Medulla oblongata (tissue), 1 donor: ENCODE measurements at regions not wholly inside any gene's neighbourhood (a gene's known extent, or its start where the extent isn't known, plus 50 kb on each side); places are given as distances from the start of the nearest gene placed in this dataset.

Experiments used
- DNase-seq: peaks from one replicate; pipeline ENCODE4 v3.0.0-alpha.2; 2015; ENCODE audit errors: extremely low spot score

DNA sequence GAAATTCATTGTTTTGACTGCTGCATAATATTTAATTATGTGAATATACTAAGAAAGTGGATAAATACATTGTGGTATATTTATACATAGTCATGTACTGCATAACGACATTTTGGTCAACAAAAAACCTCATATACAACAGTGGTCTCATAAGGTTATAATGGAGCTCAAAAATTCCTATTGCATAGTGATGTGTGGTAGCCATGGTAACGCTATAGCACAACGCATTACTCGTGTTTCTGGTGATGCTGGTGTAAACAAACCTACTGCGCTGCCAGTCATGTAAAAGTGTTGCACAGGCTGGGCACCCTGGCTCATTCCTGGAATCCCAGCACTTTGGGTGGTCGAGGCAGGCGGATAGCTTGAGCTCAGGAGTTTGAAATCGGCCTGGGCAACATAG lies 52.6 kb upstream of the NHLH2 start:
- DNase-seq = no peak

DNA sequence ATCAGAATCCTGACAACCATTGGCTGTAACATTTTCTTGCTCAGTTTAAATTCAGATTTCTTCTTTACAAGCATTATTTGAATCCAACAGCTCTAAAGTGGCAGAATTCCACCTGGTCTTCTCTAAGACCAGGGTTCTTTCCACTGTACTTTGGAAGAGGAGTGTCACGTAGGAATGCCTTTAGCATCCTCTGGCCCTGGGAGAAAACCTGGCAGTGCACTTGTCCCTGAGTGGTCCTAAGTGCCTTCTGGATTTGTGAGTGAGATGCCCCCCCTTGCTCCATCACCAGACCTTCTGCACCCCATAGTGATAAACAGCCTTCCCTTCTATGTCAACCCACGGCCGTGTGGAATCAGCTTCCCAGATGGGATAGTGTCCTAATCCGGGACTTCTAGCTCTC lies 57.1 kb upstream of the NHLH2 start:
- DNase-seq = no peak

DNA sequence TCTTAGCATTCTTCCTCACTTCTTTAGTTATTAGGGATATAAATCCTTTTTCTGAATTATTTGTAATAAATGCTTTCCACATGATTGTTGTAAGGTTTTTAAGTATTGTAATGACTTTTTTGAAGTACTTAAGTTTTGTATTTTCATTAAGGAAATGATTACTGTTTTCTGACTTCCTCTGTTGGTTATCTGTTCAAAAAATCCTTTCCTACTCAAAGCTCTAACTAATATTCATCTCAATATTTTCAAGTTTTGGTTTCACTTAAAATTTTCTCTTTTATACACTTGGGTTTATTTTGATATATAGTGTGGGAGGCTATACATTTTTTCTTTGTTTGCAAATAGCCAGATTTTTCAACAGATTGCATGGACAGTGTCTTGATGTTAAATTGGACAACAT lies 59.9 kb upstream of the NHLH2 start:
- no peak for DNase-seq

DNA sequence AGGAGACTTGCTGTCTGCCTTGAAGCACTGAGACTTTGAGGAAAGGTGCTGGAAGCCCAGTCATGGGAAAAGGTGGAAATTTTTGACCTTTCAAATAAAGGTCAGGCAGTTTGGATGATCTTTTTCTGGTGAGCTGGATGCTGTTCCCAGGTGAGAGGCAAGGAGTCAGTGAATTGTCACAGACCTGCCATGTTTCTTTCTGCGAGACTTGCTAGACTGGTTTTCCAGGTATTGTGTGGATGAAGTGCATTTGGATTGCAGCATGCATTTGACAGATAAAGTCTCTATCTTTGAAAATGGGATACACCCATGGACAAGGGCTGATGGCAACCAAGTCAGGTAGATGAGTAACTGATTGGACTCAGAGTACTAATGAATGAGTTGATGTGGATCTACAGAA lies 65.7 kb upstream of the NHLH2 start:
- no peak for DNase-seq

DNA sequence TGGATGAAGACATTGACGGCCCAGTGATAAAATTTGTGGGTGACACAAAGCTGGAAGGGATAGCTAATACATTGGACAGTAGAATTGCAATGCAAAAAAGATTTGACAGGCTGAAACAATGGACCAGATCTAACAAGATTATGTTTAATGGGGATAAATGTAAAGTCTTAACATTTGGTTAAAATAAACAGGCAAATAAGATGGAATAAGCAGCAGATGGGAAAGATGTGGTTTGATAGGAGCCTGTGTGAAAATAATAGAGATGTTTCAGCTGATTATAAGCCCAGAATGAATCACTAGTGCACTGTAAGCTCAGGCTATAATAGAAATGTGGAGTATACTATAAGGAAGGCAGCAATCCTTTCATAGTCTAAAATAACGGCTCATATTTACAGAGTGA lies 66.2 kb upstream of the NHLH2 start:
- no peak for DNase-seq

DNA sequence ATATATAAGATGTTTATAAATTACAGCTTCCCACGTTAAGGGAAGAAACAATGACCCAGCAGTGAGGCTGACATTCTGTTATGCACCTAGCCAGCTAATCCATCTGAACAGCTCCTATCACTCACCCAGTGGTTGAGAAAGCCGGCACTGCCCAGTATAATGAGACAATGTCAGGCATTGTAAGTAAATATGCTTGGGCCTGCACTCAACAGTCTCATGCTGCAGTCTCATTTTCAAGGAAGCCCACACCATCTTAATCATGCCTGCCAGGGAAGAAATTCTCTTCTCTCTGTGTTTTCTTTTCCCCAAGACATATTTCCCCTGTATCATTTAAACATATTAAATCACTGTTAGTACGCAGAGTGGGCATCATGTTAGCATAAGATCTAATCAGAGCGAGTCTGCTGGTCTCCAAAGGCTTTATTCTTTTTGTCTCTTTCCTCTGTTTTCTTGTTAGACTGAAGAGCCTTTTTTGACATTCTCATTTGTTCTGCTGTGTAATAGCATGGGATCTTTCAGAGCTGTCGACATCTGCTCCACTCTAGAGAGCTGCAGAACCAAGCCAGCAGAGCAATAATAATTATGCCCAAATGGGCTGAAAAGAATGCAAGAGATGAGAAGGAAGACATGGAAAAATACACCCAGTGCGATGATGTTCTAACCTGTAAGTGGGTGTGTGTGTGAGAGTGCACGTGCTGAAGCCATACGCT lies 67.6 kb upstream of the SLC22A15 start:
- peak; percentile 75 for DNase-seq

DNA sequence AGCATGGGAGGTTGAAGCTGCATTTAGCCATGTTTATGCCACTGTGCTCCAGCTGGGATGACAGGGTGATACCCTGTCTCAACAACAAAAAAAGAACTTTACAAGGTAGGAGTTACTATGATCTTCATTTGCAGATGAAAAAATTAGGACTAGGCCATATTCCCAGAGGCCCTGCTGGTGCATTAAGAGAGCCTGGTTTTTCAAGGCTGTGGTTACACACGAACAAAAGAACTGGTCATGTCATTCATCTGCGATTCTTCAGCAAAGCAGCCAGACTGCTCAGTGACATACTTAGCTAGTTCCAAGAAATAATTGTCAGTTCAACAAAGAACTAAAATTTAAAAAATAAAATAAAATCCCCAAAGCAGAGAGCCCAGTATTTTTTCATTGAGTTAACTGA lies 66.1 kb upstream of the SLC22A15 start:
- no peak for DNase-seq

DNA sequence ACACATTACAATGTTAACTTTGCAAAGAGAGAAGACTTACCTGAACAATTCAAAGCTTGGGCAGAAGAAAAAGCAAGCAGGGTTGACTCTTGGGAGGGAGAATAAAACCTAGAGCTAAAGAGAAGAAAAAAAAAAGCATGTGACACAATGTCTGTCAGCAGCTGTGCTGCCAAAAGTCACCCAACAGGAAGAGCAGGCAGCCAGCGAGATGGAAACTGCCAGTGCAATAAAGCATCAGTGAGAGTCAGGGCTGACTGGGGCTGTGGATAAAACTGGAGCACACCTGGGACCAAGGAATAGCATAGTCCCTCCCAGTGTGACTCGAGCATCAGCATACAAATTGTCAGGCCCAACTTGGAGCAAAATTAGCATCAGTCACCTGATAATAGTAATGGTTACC lies 65.0 kb upstream of the SLC22A15 start:
- DNase-seq = no peak

- DNase-seq = no peak
Measured at GRCh38 chr1:115912116-115912515, 64.2 kb upstream of the SLC22A15 start.

- DNase-seq = no peak
Measured at GRCh38 chr1:115922801-115923200, 53.5 kb upstream of the SLC22A15 start.

DNA sequence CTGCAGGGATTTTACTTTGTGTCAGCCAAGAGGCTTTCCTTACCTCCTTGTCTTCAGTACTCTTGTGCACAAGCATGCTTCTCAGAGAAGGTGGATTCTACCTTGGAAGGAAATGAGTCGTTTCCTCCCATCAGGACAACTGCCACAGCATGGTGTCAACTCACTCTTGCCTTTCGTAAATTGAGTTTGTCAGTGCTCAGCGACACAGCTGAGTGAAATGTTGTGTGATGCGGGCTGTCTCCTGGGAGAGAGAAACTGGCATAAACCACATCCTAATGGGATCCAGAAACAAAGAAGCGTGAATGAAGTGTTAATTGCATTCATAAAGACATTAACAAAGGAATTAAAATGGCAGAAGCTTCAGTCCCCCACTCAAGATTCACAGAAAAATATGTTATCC lies 51.5 kb upstream of the SLC22A15 start:
- DNase-seq = no peak

DNA sequence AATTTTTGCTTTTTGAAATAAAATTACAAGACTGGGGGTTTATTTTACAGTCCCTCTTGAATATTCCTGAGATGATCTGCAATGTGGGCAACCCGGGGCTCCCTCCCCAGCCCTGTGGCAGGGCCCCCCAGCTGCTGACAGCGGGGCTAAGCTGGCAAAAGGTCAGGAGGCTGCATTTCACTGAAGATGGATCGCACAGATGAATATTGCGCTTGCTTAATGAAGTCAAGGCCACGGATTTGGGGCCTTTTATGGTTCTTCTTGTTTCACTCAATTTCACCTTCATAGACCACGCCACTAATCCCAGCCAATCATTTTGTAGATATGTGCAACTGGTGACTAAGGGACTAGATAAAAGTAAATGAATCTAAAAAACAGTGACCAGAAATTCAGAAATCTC lies 50.8 kb upstream of the SLC22A15 start:
- DNase-seq = no peak
